ENCODE measurements at regions not wholly inside any gene's neighbourhood (a gene's known extent, or its start where the extent isn't known, plus 50 kb on each side); places are given as distances from the start of the nearest gene placed in this dataset.

DNA sequence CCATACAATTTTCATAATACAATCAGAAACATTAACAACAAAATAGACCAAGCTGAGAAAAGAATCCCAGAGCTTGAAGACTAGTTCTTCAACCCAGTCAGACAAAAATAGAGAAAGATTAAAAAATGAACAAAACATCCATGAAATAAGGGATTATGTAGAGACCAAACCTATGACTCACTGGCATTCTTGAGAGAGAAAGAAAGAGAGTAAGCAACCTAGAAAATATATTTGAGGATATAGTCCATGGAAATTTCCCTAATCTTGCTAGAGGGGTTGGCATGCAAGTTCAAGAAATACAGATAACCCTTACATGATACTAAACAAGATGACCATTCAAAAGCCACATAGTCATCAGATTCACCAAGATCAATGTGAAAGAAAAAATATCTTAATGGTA lies 281.7 kb downstream of the CCDC85A start:
- no peaks in the 10 kb centered on the region for H3K4me1 ChIP-seq (ENCODE audit: control insufficient read depth, insufficient read depth, low read length)
- no peaks in the 10 kb centered on the region for H3K27me3 ChIP-seq (ENCODE audit: control insufficient read depth in 1 of 2, insufficient read depth in 2 of 2, low read length in 2 of 2)
- H3K9ac ChIP-seq (ENCODE audit: low read length in 2 of 2) = no peak overlapping the region
- H3K36me3 ChIP-seq (ENCODE audit: control insufficient read depth in 2 of 2, insufficient read depth in 2 of 2, low read length in 2 of 2) = no peaks in the 10 kb centered on the region
- H3K27ac ChIP-seq (ENCODE audit: low read length) = no peak overlapping the region
- H3K9me3 ChIP-seq (ENCODE audit: control insufficient read depth in 2 of 2, low read length in 2 of 2) = peaks cover 0 to 3% of the 10 kb centered on the region in 2 donors
- H3K4me3 ChIP-seq (ENCODE audit: low read length in 2 of 2) = no peak overlapping the region

DNA sequence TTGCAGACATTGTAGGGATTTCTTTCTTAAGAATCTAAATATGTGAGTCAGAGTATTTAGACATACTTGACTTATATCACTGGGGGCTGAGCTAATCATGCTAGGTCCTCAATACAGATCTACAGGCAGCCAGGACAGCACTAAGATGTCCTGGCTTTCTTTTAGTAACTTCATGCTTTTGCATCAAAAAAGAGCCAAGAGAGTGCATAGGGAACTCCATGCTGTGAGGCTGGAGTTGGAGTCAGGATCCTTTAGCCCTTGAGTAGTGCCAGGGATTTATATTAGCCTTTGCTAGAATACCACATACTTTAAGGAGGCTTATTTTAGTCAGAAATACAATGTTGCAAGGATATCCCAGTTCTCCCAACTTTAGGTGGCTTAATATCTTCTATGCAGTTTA lies 289.7 kb downstream of the CCDC85A start:
- no peaks in the 10 kb centered on the region for H3K4me1 ChIP-seq (ENCODE audit: control insufficient read depth, insufficient read depth, low read length)
- no peaks in the 10 kb centered on the region for H3K27me3 ChIP-seq (ENCODE audit: control insufficient read depth in 1 of 2, insufficient read depth in 2 of 2, low read length in 2 of 2)
- H3K36me3 ChIP-seq (ENCODE audit: control insufficient read depth in 2 of 2, insufficient read depth in 2 of 2, low read length in 2 of 2) = no peaks in the 10 kb centered on the region
- no peaks in the 10 kb centered on the region for H3K9me3 ChIP-seq (ENCODE audit: control insufficient read depth in 2 of 2, low read length in 2 of 2)
- H3K27ac ChIP-seq (ENCODE audit: low read length) = no peak overlapping the region
- H3K9ac ChIP-seq (ENCODE audit: low read length in 2 of 2) = no peak overlapping the region
- H3K4me3 ChIP-seq (ENCODE audit: low read length in 2 of 2) = no peak overlapping the region

DNA sequence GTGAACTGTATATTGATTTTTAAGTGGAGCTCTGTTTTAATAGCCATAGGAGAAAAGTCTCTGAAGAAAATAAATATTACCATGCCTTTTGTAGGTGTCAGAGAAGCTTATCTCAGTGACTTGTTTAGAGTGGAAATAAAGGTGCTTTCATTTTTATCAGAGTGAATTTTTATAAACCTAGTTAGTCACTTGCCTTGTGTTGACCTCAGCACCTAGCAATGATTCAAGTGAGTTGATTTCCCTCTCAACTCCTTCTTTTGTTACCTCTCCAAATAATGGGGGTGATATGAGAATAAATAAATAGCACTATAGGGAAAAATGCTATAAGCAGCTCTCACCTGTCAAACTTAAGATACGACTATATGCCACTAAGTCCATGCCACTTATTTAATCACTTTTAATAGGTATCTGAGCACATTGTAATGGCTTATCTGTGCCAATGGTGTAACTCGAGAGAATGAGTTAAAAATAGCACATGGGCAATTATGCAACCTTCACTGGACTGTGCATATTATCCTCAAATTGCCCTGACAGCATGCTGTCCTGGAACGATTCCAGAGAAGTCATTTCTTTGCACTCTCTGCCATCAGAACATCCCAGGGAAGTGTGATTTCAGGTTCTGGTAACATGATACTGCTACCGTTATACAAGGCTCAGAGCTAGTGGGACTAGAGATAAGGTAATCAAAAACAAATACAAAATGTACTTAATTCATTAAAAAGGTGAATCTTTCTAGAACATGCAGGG lies 290.8 kb downstream of the CCDC85A start:
- Histone ChIP-seq H3K9ac (ENCODE audit: low read length in 2 of 2) (no peak overlapping the region), H3K9me3 (ENCODE audit: control insufficient read depth in 2 of 2, low read length in 2 of 2) (no peaks in the 10 kb centered on the region), H3K36me3 (ENCODE audit: control insufficient read depth in 2 of 2, insufficient read depth in 2 of 2, low read length in 2 of 2) (no peaks in the 10 kb centered on the region), H3K4me3 (ENCODE audit: low read length in 2 of 2) (no peak overlapping the region), H3K27ac (ENCODE audit: low read length) (no peak overlapping the region), H3K27me3 (ENCODE audit: control insufficient read depth in 1 of 2, insufficient read depth in 2 of 2, low read length in 2 of 2) (no peaks in the 10 kb centered on the region), H3K4me1 (ENCODE audit: control insufficient read depth, insufficient read depth, low read length) (no peaks in the 10 kb centered on the region)

DNA sequence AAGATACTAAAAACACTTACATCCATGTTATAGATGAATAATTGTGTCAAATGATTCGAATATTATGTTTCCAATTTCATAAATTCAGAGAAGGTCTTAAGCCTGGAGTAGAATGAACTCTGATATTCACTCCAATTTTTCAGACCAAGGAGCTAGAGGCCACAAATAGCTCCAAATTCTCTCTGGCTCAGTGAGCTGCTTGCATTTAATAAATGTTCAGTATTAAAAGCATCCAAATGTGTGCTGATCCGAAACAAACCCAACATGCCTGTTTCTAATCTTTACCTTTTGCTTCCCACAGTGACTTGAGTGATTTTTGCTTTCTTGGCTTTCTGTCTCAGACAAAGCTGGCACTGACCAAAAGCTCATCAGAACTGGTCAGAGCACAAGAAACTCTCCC lies 291.4 kb downstream of the CCDC85A start:
- no peaks in the 10 kb centered on the region for H3K9me3 ChIP-seq (ENCODE audit: control insufficient read depth in 2 of 2, low read length in 2 of 2)
- H3K4me3 ChIP-seq (ENCODE audit: low read length in 2 of 2) = no peak overlapping the region
- H3K9ac ChIP-seq (ENCODE audit: low read length in 2 of 2) = no peak overlapping the region
- no peak overlapping the region for H3K27ac ChIP-seq (ENCODE audit: low read length)
- H3K27me3 ChIP-seq (ENCODE audit: control insufficient read depth in 1 of 2, insufficient read depth in 2 of 2, low read length in 2 of 2) = no peaks in the 10 kb centered on the region
- H3K4me1 ChIP-seq (ENCODE audit: control insufficient read depth, insufficient read depth, low read length) = no peaks in the 10 kb centered on the region
- H3K36me3 ChIP-seq (ENCODE audit: control insufficient read depth in 2 of 2, insufficient read depth in 2 of 2, low read length in 2 of 2) = no peaks in the 10 kb centered on the region

DNA sequence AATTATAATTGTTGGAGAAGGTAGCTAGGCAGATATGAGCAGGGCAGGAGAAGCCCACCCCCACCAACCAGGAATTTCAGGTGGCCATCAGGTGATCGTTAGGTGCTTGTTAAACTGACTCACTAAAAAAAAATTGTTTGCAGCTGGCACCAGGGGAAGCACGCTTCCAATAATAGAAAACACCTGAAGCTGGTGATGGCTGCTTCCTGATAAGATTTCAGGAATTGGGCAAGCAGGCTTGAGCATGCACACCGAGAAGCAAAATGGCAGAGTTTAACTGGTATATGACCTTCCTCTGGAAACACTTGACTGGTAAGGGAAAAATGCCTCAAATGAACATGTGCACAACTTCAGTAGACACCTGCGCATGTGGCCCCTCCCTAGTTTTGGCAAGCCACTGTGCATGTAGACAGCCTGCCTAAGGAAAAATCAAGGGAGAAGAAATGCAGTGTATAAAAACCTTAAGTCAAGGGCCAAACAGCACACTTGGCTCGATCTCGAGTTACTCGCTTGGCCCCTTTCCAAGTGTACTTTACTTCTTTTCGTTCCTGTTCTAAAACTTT lies 292.8 kb downstream of the CCDC85A start:
- no peaks in the 10 kb centered on the region for H3K36me3 ChIP-seq (ENCODE audit: control insufficient read depth in 2 of 2, insufficient read depth in 2 of 2, low read length in 2 of 2)
- H3K27me3 ChIP-seq (ENCODE audit: control insufficient read depth in 1 of 2, insufficient read depth in 2 of 2, low read length in 2 of 2) = no peaks in the 10 kb centered on the region
- H3K9ac ChIP-seq (ENCODE audit: low read length in 2 of 2) = no peak overlapping the region
- H3K27ac ChIP-seq (ENCODE audit: low read length) = no peak overlapping the region
- no peaks in the 10 kb centered on the region for H3K9me3 ChIP-seq (ENCODE audit: control insufficient read depth in 2 of 2, low read length in 2 of 2)
- H3K4me1 ChIP-seq (ENCODE audit: control insufficient read depth, insufficient read depth, low read length) = no peaks in the 10 kb centered on the region
- no peak overlapping the region for H3K4me3 ChIP-seq (ENCODE audit: low read length in 2 of 2)

DNA sequence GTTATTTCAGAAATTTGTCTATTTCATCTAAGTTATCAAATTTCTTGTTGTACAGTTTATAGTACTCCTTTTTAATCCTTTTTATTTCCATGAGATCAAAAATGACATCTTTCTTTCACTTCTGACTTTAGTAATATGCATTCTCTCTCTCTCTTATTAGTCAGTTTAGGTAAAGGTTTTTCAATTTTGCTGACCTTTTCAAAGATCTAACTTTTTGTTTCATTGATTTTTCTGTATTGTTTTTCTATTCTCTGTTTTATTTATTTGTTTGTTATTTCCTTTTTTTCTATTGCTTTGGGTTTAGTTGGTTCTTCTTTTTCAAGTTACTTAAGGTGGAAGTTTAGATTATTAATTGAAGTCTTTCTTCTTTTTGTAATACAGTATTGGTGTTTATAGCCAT lies 294.2 kb downstream of the CCDC85A start:
- H3K27me3 ChIP-seq (ENCODE audit: control insufficient read depth in 1 of 2, insufficient read depth in 2 of 2, low read length in 2 of 2) = no peaks in the 10 kb centered on the region
- H3K4me3 ChIP-seq (ENCODE audit: low read length in 2 of 2) = no peak overlapping the region
- no peaks in the 10 kb centered on the region for H3K36me3 ChIP-seq (ENCODE audit: control insufficient read depth in 2 of 2, insufficient read depth in 2 of 2, low read length in 2 of 2)
- H3K9me3 ChIP-seq (ENCODE audit: control insufficient read depth in 2 of 2, low read length in 2 of 2) = no peaks in the 10 kb centered on the region
- no peak overlapping the region for H3K27ac ChIP-seq (ENCODE audit: low read length)
- no peak overlapping the region for H3K9ac ChIP-seq (ENCODE audit: low read length in 2 of 2)
- H3K4me1 ChIP-seq (ENCODE audit: control insufficient read depth, insufficient read depth, low read length) = no peaks in the 10 kb centered on the region

DNA sequence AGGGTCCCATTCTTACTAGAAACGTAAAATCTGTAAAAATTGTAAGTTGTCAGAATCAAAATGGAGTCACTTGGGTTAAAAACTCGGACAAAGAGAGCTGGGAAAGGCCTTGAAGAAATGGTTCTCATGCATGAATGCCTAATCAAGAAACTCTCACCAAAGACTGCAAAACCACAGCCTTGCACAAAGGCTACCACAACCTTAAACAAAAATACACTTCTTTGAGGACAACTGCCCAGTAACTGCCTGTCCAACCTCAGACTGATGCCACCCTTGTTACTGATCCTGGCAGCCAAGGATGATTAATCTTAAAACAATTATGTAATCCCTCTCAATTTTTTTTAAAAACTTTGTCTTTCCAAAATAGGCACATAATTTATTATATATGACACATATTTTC lies 299.3 kb downstream of the CCDC85A start:
- Histone ChIP-seq H3K36me3 (ENCODE audit: control insufficient read depth in 2 of 2, insufficient read depth in 2 of 2, low read length in 2 of 2) (no peaks in the 10 kb centered on the region), H3K27me3 (ENCODE audit: control insufficient read depth in 1 of 2, insufficient read depth in 2 of 2, low read length in 2 of 2) (no peaks in the 10 kb centered on the region), H3K9me3 (ENCODE audit: control insufficient read depth in 2 of 2, low read length in 2 of 2) (no peaks in the 10 kb centered on the region), H3K27ac (ENCODE audit: low read length) (no peak overlapping the region), H3K9ac (ENCODE audit: low read length in 2 of 2) (no peak overlapping the region), H3K4me1 (ENCODE audit: control insufficient read depth, insufficient read depth, low read length) (no peaks in the 10 kb centered on the region), H3K4me3 (ENCODE audit: low read length in 2 of 2) (no peak overlapping the region)

DNA sequence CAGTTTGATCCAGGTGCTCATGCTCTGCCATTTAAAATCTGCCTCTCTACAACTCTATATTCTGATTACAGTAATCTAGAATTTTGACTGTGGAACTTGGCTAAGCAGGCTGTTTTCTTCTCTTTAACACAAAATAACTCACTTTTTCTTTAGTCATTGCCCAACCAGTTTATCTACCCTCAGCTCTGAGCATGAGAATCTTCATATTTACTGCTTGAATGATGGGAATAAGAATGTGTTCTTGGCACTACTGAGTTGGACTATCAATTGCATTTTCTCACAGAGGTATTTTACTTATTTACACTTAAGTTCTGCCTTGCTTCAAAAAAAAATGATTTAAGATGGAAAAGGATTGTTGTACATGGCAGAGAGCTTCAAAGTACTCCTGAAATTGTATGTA lies 301.1 kb downstream of the CCDC85A start:
- H3K9me3 ChIP-seq (ENCODE audit: control insufficient read depth in 2 of 2, low read length in 2 of 2) = no peaks in the 10 kb centered on the region
- H3K27ac ChIP-seq (ENCODE audit: low read length) = no peak overlapping the region
- no peaks in the 10 kb centered on the region for H3K36me3 ChIP-seq (ENCODE audit: control insufficient read depth in 2 of 2, insufficient read depth in 2 of 2, low read length in 2 of 2)
- no peak overlapping the region for H3K4me3 ChIP-seq (ENCODE audit: low read length in 2 of 2)
- no peaks in the 10 kb centered on the region for H3K4me1 ChIP-seq (ENCODE audit: control insufficient read depth, insufficient read depth, low read length)
- H3K27me3 ChIP-seq (ENCODE audit: control insufficient read depth in 1 of 2, insufficient read depth in 2 of 2, low read length in 2 of 2) = no peaks in the 10 kb centered on the region
- H3K9ac ChIP-seq (ENCODE audit: low read length in 2 of 2) = no peak overlapping the region

DNA sequence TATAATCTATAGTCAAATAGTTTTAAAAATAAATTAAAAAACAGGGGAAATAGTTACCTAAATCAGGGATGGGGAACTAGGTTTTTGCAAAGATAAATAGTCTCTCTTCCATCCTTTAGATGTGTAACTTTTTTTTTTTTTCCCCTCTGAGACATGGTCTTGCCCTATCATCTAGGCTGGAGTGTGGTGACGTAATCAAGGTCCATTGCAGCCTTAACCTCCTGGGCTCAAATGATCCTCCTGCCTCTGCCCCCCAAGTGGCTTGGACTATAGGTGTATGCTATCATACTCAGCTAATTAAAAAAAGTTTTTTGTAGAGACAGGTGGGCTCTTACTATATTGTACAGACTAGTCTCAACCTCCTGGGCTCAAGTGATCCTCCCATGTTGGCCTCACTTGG lies 316.5 kb downstream of the CCDC85A start:
- no peaks in the 10 kb centered on the region for H3K36me3 ChIP-seq (ENCODE audit: control insufficient read depth in 2 of 2, insufficient read depth in 2 of 2, low read length in 2 of 2)

DNA sequence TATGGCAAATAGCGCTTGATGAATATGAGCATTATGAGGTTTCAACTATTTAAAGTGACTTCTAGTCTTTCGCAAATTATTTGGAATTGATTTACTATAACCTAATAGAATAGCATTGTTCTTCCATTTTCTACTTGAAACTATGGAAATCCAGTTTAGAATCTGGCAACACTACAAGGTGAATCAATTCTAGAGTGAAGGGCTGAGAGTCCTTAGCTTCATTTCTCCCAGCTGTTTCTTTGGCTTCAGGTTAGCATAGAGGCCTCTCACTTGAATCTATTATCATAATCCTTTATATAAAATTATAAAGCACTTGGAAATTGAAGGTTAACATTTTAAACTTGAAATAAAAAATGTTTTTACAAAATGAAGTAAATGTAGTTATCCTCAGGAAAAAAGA lies 318.8 kb downstream of the CCDC85A start:
- Histone ChIP-seq H3K4me1 (ENCODE audit: control insufficient read depth, insufficient read depth, low read length) (no peaks in the 10 kb centered on the region), H3K27ac (ENCODE audit: low read length) (no peak overlapping the region)

More for the DNA sequence above, 316.5 kb downstream of the CCDC85A start:
- Histone ChIP-seq H3K27me3 (ENCODE audit: control insufficient read depth in 1 of 2, insufficient read depth in 2 of 2, low read length in 2 of 2) (no peaks in the 10 kb centered on the region), H3K9me3 (ENCODE audit: control insufficient read depth in 2 of 2, low read length in 2 of 2) (no peaks in the 10 kb centered on the region), H3K4me1 (ENCODE audit: control insufficient read depth, insufficient read depth, low read length) (no peaks in the 10 kb centered on the region), H3K9ac (ENCODE audit: low read length in 2 of 2) (no peak overlapping the region), H3K27ac (ENCODE audit: low read length) (no peak overlapping the region), H3K4me3 (ENCODE audit: low read length in 2 of 2) (no peak overlapping the region)

DNA sequence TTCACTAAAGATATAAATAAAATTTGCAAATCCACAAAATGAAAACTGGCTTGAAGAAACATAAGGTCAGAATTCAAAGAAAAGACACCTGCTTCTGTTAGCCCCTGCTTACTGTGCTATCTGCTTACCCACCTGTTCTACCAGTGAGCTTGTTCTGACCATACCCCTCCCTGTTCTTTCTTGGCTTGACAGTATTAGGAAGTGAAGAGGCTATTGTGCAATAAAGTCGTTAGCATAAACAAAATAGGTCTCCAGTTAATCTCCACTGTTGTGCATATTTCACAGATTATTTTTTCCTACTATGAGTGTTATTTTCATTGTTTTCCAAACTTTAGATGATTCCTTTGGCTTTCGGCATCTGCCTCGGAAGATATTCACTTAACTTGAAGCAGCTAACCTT lies 322.1 kb downstream of the CCDC85A start:
- Histone ChIP-seq H3K9me3 (ENCODE audit: control insufficient read depth in 2 of 2, low read length in 2 of 2) (no peaks in the 10 kb centered on the region), H3K36me3 (ENCODE audit: control insufficient read depth in 2 of 2, insufficient read depth in 2 of 2, low read length in 2 of 2) (no peaks in the 10 kb centered on the region), H3K9ac (ENCODE audit: low read length in 2 of 2) (no peak overlapping the region), H3K27ac (ENCODE audit: low read length) (no peak overlapping the region), H3K4me3 (ENCODE audit: low read length in 2 of 2) (no peak overlapping the region), H3K4me1 (ENCODE audit: control insufficient read depth, insufficient read depth, low read length) (no peaks in the 10 kb centered on the region), H3K27me3 (ENCODE audit: control insufficient read depth in 1 of 2, insufficient read depth in 2 of 2, low read length in 2 of 2) (no peaks in the 10 kb centered on the region)

More for the DNA sequence above, 318.8 kb downstream of the CCDC85A start:
- Histone ChIP-seq H3K4me3 (ENCODE audit: low read length in 2 of 2) (no peak overlapping the region), H3K36me3 (ENCODE audit: control insufficient read depth in 2 of 2, insufficient read depth in 2 of 2, low read length in 2 of 2) (no peaks in the 10 kb centered on the region), H3K27me3 (ENCODE audit: control insufficient read depth in 1 of 2, insufficient read depth in 2 of 2, low read length in 2 of 2) (no peaks in the 10 kb centered on the region), H3K9me3 (ENCODE audit: control insufficient read depth in 2 of 2, low read length in 2 of 2) (no peaks in the 10 kb centered on the region), H3K9ac (ENCODE audit: low read length in 2 of 2) (no peak overlapping the region)

All from stomach smooth muscle (tissue), 2 donors.